WTC11 (cell line): ENCODE measurements at regions not wholly inside any gene's neighbourhood (a gene's known extent, or its start where the extent isn't known, plus 50 kb on each side); places are given as distances from the start of the nearest gene placed in this dataset.

Source experiments
- ATAC-seq: fragments of 200-7000 bp; cut with Tn5 transposase; 2 replicates; pipeline ENCODE4 v1.10.0; 2021; ENCODE audit warnings: mild to moderate bottlenecking, moderate library complexity
- CTCF ChIA-PET: fragments of 300-600 bp; sonication (Branson Sonifier 250); formaldehyde crosslinking; loops from one replicate; lab custom pipeline; 2021; ENCODE audit warnings: antibody characterized with exemption; lab: Charles Lee
- POLR2A ChIA-PET: fragments of 350-600 bp; sonication (Branson Sonifier 250); formaldehyde crosslinking; loops from one replicate; lab custom pipeline; 2021; ENCODE audit warnings: antibody characterized with exemption; lab: Charles Lee
- DNase-seq: peaks from one replicate; pipeline ENCODE4 v3.0.0; 2021; ENCODE audit warnings: low spot score
- H3K27ac Mint-ChIP-seq: 2 replicates; pipeline ENCODE4 v1.8.0; 2021; ENCODE audit warnings: mixed read lengths
- H3K27me3 Mint-ChIP-seq: 2 replicates; pipeline ENCODE4 v1.8.0; 2021; ENCODE audit warnings: low read depth, mild to moderate bottlenecking, moderate library complexity, mixed read lengths
- H3K36me3 Mint-ChIP-seq: 2 replicates; pipeline ENCODE4 v1.8.0; 2021; ENCODE audit warnings: mixed read lengths
- H3K4me1 Mint-ChIP-seq: 2 replicates; pipeline ENCODE4 v1.8.0; 2022; ENCODE audit warnings: mixed read lengths
- H3K4me3 Mint-ChIP-seq: 2 replicates; pipeline ENCODE4 v1.8.0; 2021; ENCODE audit warnings: mild to moderate bottlenecking, moderate library complexity, mixed read lengths
- H3K9me3 Mint-ChIP-seq: 2 replicates; pipeline ENCODE4 v1.8.0; 2021; ENCODE audit warnings: mixed read lengths
- CREM ChIP-seq: sonication (generic); formaldehyde crosslinking; IDR thresholded peaks from 2 replicates; pipeline ENCODE4 v1.8.1; 2022; ENCODE audit warnings: mild to moderate bottlenecking, missing genetic modification reagents, moderate library complexity
- ESRRA ChIP-seq: sonication (generic); formaldehyde crosslinking; IDR thresholded peaks from 2 replicates; pipeline ENCODE4 v1.8.1; 2022; ENCODE audit warnings: mild to moderate bottlenecking, missing genetic modification reagents, borderline replicate concordance
- FOXK1 ChIP-seq: sonication (generic); formaldehyde crosslinking; IDR thresholded peaks from 2 replicates; pipeline ENCODE4 v1.8.0; 2022; ENCODE audit warnings: mild to moderate bottlenecking, moderate library complexity, missing genetic modification reagents
- IRF2 ChIP-seq: sonication (generic); formaldehyde crosslinking; IDR thresholded peaks from 2 replicates; pipeline ENCODE4 v1.8.0; 2022; ENCODE audit warnings: low read depth, missing genetic modification reagents, borderline replicate concordance
- NR3C1 ChIP-seq: sonication (generic); formaldehyde crosslinking; conservative IDR thresholded peaks from 2 replicates; pipeline ENCODE4 v1.8.1; 2023; ENCODE audit warnings: low read depth, mild to moderate bottlenecking, missing genetic modification reagents
- PRRX2 ChIP-seq: fragments of 250-450 bp; sonication (Bioruptor Pico); IDR thresholded peaks from 2 replicates; pipeline ENCODE4 v1.8.0; 2021; ENCODE audit warnings: mild to moderate bottlenecking
- SMAD4 ChIP-seq: sonication (generic); formaldehyde crosslinking; IDR thresholded peaks from 2 replicates; pipeline ENCODE4 v1.8.0; 2022; ENCODE audit warnings: mild to moderate bottlenecking, missing genetic modification reagents
- ZNF232 ChIP-seq: sonication (generic); formaldehyde crosslinking; IDR thresholded peaks from 2 replicates; pipeline ENCODE4 v1.8.0; 2022; ENCODE audit warnings: mild to moderate bottlenecking, missing genetic modification reagents
- ZNF423 ChIP-seq: fragments of 250-450 bp; sonication (Bioruptor Pico); IDR thresholded peaks from 2 replicates; pipeline ENCODE4 v2.1.2; 2022; ENCODE audit warnings: mild to moderate bottlenecking, moderate library complexity
- TF ChIP-seq, protein P1 (sequence below): sonication (generic); formaldehyde crosslinking; IDR thresholded peaks from 2 replicates; pipeline ENCODE4 v1.8.1; 2022; ENCODE audit warnings: low read depth, missing genetic modification reagents, borderline replicate concordance
- TF ChIP-seq, protein P2 (sequence below): sonication (generic); formaldehyde crosslinking; IDR thresholded peaks from 2 replicates; pipeline ENCODE4 v1.8.0; 2023; ENCODE audit warnings: missing genetic modification reagents, mild to moderate bottlenecking, borderline replicate concordance
- TF ChIP-seq, protein P3 (sequence below): sonication (generic); formaldehyde crosslinking; IDR thresholded peaks from 2 replicates; pipeline ENCODE4 v1.8.0; 2023; ENCODE audit warnings: missing genetic modification reagents
- TF ChIP-seq, protein P4 (sequence below): sonication (generic); formaldehyde crosslinking; IDR thresholded peaks from 2 replicates; pipeline ENCODE4 v1.8.1; 2022; ENCODE audit warnings: missing genetic modification reagents, borderline replicate concordance
- TF ChIP-seq, protein P5 (sequence below): sonication (generic); formaldehyde crosslinking; IDR thresholded peaks from 2 replicates; pipeline ENCODE4 v1.8.0; 2022; ENCODE audit warnings: mild to moderate bottlenecking, missing genetic modification reagents

DNA sequence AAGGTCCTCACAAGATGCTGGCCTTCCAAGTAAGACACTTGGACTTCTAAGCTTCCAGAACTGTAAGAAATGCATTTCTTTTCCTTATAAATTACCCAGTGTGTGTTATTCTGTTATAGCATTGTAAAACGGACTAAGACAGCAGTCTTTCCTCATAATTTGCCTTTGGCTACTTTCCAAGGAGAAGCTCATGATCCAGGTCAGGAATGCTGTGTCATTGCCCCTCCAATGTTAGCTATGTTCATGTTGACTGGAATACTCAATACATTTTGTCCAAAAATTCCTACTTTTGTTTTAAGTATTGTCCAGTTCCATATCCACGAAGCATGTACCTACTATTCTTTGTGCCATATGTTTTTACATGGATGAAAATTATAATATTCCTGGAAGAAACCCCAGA lies 234.6 kb downstream of the HS3ST3A1 start:
- ATAC-seq (no peak), DNase-seq (no peak)
- H3K9me3 Mint-ChIP-seq, result no peaks in the 10 kb centered on the region
- H3K36me3 Mint-ChIP-seq, result no peaks in the 10 kb centered on the region
- peaks cover 16% of the 10 kb centered on the region for H3K27me3 Mint-ChIP-seq
- no peak overlapping the region for H3K27ac Mint-ChIP-seq
- POLR2A ChIA-PET, result no interaction called here
- no peak for TF ChIP-seq NR3C1 (CRISPR knock-in tag)
- TF ChIP-seq, all 79 proteins: peak for 0
- no peak overlapping the region for H3K4me3 Mint-ChIP-seq
- CTCF ChIA-PET, result no interaction called here
- 0 out of 2 replicates have a peak, but pooled peaks cover 4% of the 10 kb centered on the region for H3K4me1 Mint-ChIP-seq

DNA sequence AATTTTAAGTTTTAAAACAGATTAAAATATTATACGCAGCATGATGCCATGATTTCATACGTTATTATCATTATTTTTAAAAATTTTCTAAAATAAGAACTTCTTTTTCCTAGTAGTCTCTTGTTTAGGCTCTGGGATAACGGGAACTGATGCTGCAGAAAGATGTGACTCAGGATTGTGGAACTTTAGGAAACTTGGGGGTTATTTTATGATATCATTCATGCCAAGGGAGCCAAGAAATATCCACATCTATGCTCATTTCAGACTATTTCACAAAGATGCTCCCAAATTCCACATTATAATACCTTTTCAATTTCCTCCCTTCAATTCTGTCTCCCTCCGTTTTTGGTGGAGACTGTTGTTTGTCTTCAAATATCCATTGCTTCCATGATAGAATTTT lies 236.4 kb downstream of the HS3ST3A1 start:
- Mint-ChIP-seq H3K4me3 (no peak overlapping the region), H3K4me1 (0 out of 2 replicates have a peak, but pooled peaks cover 4% of the 10 kb centered on the region)
- DNase-seq, result no peak

DNA sequence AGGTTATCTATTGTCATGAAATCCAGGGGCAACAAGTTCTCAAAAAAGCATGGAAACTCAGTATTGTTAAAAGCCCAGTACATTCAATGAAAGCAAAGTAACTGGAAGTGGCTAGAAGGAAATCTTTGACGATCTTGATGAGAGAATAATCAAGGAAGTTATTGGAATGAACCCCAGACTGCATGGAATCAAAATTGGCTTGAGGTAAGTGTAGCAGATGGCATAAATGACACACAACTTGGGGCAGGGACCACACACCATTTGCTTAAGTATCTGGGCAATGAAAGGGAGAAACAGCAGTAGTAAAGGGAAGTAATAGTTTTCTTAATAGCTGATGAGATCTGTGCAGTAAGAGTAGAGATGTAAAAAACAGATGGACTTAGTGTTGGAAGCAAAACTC lies 238.0 kb downstream of the HS3ST3A1 start:
- TF ChIP-seq PRRX2 (CRISPR knock-in tag) (no peak), SMAD4 (CRISPR knock-in tag) (no peak), CREM (CRISPR knock-in tag) (no peak), ESRRA (no peak), FOXK1 (CRISPR knock-in tag) (no peak), IRF2 (CRISPR knock-in tag) (no peak), ZNF423 (CRISPR knock-in tag) (no peak)
- TF ChIP-seq, protein P1, sequence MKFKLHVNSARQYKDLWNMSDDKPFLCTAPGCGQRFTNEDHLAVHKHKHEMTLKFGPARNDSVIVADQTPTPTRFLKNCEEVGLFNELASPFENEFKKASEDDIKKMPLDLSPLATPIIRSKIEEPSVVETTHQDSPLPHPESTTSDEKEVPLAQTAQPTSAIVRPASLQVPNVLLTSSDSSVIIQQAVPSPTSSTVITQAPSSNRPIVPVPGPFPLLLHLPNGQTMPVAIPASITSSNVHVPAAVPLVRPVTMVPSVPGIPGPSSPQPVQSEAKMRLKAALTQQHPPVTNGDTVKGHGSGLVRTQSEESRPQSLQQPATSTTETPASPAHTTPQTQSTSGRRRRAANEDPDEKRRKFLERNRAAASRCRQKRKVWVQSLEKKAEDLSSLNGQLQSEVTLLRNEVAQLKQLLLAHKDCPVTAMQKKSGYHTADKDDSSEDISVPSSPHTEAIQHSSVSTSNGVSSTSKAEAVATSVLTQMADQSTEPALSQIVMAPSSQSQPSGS, result no peak
- TF ChIP-seq, protein P2, sequence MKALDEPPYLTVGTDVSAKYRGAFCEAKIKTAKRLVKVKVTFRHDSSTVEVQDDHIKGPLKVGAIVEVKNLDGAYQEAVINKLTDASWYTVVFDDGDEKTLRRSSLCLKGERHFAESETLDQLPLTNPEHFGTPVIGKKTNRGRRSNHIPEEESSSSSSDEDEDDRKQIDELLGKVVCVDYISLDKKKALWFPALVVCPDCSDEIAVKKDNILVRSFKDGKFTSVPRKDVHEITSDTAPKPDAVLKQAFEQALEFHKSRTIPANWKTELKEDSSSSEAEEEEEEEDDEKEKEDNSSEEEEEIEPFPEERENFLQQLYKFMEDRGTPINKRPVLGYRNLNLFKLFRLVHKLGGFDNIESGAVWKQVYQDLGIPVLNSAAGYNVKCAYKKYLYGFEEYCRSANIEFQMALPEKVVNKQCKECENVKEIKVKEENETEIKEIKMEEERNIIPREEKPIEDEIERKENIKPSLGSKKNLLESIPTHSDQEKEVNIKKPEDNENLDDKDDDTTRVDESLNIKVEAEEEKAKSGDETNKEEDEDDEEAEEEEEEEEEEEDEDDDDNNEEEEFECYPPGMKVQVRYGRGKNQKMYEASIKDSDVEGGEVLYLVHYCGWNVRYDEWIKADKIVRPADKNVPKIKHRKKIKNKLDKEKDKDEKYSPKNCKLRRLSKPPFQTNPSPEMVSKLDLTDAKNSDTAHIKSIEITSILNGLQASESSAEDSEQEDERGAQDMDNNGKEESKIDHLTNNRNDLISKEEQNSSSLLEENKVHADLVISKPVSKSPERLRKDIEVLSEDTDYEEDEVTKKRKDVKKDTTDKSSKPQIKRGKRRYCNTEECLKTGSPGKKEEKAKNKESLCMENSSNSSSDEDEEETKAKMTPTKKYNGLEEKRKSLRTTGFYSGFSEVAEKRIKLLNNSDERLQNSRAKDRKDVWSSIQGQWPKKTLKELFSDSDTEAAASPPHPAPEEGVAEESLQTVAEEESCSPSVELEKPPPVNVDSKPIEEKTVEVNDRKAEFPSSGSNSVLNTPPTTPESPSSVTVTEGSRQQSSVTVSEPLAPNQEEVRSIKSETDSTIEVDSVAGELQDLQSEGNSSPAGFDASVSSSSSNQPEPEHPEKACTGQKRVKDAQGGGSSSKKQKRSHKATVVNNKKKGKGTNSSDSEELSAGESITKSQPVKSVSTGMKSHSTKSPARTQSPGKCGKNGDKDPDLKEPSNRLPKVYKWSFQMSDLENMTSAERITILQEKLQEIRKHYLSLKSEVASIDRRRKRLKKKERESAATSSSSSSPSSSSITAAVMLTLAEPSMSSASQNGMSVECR (CRISPR knock-in tag), result no peak
- TF ChIP-seq, protein P3, sequence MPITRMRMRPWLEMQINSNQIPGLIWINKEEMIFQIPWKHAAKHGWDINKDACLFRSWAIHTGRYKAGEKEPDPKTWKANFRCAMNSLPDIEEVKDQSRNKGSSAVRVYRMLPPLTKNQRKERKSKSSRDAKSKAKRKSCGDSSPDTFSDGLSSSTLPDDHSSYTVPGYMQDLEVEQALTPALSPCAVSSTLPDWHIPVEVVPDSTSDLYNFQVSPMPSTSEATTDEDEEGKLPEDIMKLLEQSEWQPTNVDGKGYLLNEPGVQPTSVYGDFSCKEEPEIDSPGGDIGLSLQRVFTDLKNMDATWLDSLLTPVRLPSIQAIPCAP, result no peak
- TF ChIP-seq, protein P4, sequence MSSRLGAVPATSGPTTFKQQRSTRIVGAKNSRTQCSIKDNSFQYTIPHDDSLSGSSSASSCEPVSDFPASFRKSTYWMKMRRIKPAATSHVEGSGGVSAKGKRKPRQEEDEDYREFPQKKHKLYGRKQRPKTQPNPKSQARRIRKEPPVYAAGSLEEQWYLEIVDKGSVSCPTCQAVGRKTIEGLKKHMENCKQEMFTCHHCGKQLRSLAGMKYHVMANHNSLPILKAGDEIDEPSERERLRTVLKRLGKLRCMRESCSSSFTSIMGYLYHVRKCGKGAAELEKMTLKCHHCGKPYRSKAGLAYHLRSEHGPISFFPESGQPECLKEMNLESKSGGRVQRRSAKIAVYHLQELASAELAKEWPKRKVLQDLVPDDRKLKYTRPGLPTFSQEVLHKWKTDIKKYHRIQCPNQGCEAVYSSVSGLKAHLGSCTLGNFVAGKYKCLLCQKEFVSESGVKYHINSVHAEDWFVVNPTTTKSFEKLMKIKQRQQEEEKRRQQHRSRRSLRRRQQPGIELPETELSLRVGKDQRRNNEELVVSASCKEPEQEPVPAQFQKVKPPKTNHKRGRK, result no peak
- TF ChIP-seq, protein P5, sequence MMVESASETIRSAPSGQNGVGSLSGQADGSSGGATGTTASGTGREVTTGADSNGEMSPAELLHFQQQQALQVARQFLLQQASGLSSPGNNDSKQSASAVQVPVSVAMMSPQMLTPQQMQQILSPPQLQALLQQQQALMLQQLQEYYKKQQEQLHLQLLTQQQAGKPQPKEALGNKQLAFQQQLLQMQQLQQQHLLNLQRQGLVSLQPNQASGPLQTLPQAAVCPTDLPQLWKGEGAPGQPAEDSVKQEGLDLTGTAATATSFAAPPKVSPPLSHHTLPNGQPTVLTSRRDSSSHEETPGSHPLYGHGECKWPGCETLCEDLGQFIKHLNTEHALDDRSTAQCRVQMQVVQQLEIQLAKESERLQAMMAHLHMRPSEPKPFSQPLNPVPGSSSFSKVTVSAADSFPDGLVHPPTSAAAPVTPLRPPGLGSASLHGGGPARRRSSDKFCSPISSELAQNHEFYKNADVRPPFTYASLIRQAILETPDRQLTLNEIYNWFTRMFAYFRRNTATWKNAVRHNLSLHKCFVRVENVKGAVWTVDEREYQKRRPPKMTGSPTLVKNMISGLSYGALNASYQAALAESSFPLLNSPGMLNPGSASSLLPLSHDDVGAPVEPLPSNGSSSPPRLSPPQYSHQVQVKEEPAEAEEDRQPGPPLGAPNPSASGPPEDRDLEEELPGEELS (CRISPR knock-in tag), result no peak
- TF ChIP-seq, all 79 proteins: peak for 0
- ATAC-seq, result no peak
- POLR2A ChIA-PET, result no interaction called here
- Mint-ChIP-seq H3K36me3 (no peaks in the 10 kb centered on the region), H3K27ac (no peak overlapping the region), H3K4me1 (0 out of 2 replicates have a peak, but pooled peaks cover 4% of the 10 kb centered on the region), H3K4me3 (no peak overlapping the region), H3K9me3 (no peaks in the 10 kb centered on the region), H3K27me3 (peaks cover 16% of the 10 kb centered on the region)
- CTCF ChIA-PET, result interaction anchor here (0.5 kb wide), 1 partner anchor 230 kb away, joined by 5 read pairs; no protein-coding TSS in a partner anchor
- no peak for DNase-seq

More for the DNA sequence above, 236.4 kb downstream of the HS3ST3A1 start:
- ChIA-PET POLR2A (no interaction called here), CTCF (no interaction called here)
- peaks cover 16% of the 10 kb centered on the region for H3K27me3 Mint-ChIP-seq
- H3K36me3 Mint-ChIP-seq, result no peaks in the 10 kb centered on the region
- no peak for TF ChIP-seq ZNF232 (CRISPR knock-in tag)
- no peak overlapping the region for H3K27ac Mint-ChIP-seq
- H3K9me3 Mint-ChIP-seq, result no peaks in the 10 kb centered on the region
- ATAC-seq, result no peak
